GM10248 (cell line): ENCODE measurements at regions not wholly inside any gene's neighbourhood (a gene's known extent, or its start where the extent isn't known, plus 50 kb on each side); places are given as distances from the start of the nearest gene placed in this dataset.

ENCODE experiments used
- CTCF ChIA-PET: fragments of 300-600 bp; sonication (Branson Sonifier 250); formaldehyde crosslinking; extraction: SDS; loops from one replicate; lab custom pipeline; 2021; ENCODE audit warnings: antibody characterized with exemption; lab: Yijun Ruan, JAX
- POLR2A ChIA-PET: fragments of 350-650 bp; sonication (Branson Sonifier 250); formaldehyde crosslinking; extraction: SDS; loops from one replicate; lab custom pipeline; 2020; ENCODE audit warnings: antibody characterized with exemption; lab: Yijun Ruan, JAX
- DNase-seq: peaks from one replicate; pipeline ENCODE4 v3.0.0; 2012; ENCODE audit errors: extremely low spot score
- TF ChIP-seq, protein P1 (sequence below): IDR thresholded peaks from 2 replicates; pipeline ENCODE4 v1.5.1; 2012; ENCODE audit warnings: mild to moderate bottlenecking, low read depth; ENCODE audit errors: extremely low read depth, missing control alignments, control extremely low read depth

DNA sequence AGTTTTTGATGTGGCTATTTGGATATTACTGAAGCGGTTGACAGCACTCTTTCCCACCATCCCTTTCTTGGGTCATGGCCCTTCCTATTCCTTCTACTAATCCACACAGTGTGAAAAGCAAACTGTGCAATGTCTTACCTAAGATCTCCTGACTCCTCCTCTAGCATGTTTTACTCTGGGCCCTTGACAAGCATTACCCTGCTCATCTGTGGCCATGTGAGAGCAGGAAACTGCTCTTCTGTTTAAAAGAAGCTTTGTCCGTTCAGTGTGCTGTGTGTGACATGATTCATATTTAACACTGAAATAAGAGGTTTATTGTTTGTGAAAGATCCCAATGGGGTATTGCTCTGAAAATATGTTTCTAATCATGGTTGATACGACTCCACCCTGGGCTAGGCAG is 1022.5 kb downstream of the AACS start:
- CTCF ChIA-PET: interaction anchor here (1.1 kb wide), 1 partner anchor 17 kb away, joined by 3 read pairs; no protein-coding TSS in a partner anchor
- TF ChIP-seq, protein P1, sequence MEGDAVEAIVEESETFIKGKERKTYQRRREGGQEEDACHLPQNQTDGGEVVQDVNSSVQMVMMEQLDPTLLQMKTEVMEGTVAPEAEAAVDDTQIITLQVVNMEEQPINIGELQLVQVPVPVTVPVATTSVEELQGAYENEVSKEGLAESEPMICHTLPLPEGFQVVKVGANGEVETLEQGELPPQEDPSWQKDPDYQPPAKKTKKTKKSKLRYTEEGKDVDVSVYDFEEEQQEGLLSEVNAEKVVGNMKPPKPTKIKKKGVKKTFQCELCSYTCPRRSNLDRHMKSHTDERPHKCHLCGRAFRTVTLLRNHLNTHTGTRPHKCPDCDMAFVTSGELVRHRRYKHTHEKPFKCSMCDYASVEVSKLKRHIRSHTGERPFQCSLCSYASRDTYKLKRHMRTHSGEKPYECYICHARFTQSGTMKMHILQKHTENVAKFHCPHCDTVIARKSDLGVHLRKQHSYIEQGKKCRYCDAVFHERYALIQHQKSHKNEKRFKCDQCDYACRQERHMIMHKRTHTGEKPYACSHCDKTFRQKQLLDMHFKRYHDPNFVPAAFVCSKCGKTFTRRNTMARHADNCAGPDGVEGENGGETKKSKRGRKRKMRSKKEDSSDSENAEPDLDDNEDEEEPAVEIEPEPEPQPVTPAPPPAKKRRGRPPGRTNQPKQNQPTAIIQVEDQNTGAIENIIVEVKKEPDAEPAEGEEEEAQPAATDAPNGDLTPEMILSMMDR: no peak
- POLR2A ChIA-PET: no interaction called here

DNA sequence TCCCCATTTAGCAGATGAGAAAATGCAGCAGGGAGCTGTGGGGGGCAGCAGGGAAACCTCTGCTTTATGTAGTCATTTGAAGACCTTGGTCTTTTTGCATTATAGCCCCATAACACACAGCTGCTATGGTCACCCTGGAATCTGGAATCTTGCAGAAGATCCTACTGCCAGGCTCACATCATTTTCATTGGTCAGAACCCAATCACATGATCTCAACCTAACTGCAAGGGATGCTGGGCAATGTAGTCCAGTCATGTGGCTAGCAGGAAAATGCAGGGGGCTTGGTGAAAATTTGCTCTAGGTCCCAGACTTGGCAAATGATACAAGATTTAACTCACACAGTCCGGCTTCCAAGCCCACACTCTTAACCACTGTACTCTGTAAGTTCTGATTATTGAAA is 1028.7 kb downstream of the AACS start:
- TF ChIP-seq, protein P1: no peak
- ChIA-PET CTCF (interaction anchor here (1.2 to 1.4 kb wide), 2 partner anchors 9 to 13 kb away, joined by 3 to 4 read pairs; no protein-coding TSS in a partner anchor), POLR2A (no interaction called here)
- no peak for DNase-seq

More for the DNA sequence above, 1022.5 kb downstream of the AACS start:
- DNase-seq: no peak

DNA sequence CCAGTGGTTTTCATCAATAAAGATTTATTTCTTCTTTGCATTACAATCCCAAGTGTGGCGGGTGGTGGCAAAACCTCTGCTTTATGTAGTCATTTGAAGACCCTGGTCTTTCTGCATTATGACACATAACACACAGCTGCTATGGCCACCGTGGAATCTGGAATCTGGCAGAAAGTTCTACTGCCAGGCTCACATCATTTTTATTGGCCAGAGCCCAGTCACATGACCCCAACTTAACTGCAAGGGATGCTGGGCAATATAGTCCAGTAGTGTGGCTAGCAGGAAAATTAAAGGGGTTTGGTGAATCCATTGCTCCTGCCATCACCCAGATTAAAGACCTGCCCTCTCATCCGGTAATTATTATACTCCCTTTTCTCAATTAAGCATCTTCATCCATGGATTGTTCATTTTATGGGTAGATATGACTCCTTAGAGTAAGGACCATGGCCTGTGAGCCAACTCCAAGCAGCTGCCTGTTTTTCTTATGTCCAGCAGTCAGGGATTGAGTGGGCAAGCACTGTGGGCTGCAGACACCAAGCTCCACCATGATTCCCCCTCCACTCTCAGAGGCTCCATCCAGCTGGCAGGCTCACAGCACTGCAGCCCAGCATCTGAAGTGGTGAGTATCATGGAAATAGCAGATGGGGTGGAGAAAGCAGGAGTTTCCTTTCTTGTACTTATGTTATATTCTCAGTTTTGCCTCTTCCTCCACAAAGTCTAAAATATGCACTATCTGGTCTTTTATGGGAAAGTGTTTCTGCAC is 1030.7 kb downstream of the AACS start:
- TF ChIP-seq, protein P1: no peak
- CTCF ChIA-PET: no interaction called here
- POLR2A ChIA-PET: no interaction called here
- no peak for DNase-seq

DNA sequence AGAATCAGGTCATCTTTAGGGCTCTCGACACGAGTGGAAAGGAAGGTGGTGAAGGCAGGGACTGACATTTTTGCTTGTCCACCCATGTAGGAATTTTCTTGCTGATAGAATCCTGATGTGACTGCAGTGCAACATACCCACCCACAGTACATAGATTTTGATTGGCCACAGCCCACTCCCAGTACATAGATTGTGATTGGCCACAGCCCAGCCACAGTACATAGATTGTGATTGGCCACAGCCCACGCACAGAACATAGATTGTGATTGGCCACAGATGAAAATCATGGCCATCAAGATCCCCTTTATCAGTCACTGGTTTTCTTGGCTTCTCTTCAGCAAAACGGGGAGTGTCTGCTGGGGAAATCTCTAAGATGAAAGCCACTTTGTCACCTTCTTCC is 1041.5 kb downstream of the AACS start:
- TF ChIP-seq, protein P1: no peak
- CTCF ChIA-PET: no interaction called here
- POLR2A ChIA-PET: no interaction called here
- DNase-seq: no peak

DNA sequence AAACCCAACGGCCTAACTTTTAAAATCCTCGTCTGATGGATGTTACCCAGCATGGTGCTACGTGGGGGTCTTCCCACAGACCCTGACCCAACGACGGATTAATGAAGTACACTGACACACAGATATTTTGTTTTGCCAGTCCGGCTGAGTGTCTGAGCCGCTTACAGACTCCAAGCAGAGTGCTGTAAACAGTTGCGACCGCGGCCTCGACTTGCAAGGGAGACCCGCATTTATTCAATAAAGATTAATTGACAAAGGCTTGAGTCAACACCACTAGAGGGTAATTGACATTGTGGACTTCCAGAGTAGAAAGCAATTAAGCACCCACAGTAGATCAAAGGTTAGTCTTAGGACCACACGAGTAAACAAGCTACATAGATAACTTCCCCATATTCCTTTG is 1042.4 kb downstream of the AACS start:
- POLR2A ChIA-PET: no interaction called here
- CTCF ChIA-PET: no interaction called here
- DNase-seq: no peak
- TF ChIP-seq, protein P1: no peak

DNA sequence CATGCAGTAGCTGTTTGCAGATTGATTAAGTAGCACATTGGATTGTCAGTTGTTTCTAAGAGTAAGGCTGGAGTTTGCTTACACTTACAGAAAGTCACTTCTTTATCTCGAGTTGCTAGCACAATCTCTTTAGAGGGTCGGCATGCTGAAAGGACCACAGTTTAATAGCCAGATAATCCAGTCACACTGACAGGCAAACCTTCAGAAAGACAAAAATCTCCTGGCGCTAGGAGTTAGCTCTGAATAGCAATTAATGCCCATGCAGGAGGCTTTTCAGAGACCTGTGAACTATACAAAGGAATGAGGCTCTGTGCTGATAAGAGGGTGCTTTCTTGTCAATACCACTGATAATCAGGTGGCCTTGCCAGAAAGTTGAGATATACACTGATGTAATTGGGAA is 1043.0 kb downstream of the AACS start:
- CTCF ChIA-PET: no interaction called here
- TF ChIP-seq, protein P1: no peak
- no peak for DNase-seq

More for the DNA sequence above, 1043.0 kb downstream of the AACS start:
- POLR2A ChIA-PET: no interaction called here
